Adrenal gland (tissue), 5 donors: ENCODE measurements at regions not wholly inside any gene's neighbourhood (a gene's known extent, or its start where the extent isn't known, plus 50 kb on each side); places are given as distances from the start of the nearest gene placed in this dataset.

Experiments
- POLR2A ChIP-seq, 2 donors: fragments of 450-650 bp; IDR thresholded peaks; one replicate each; pipeline ENCODE4 v1.6.1; 2017; ENCODE audit warnings: antibody characterized with exemption in 2 of 2, mild to moderate bottlenecking in 2 of 2, moderate library complexity in 1 of 2
- TF ChIP-seq, protein P1 (sequence below), 6 experiments: fragments of 450-650 bp in 4 of 6; fragments of 200-600 bp in 2 of 6; sonication (generic) in 1 of 6; IDR thresholded peaks; 1 replicate in 5 of 6; 2 replicates in 1 of 6; pipeline versions ENCODE4 v1.5.1 to v1.8.0; 2016 to 2021; ENCODE audit warnings: antibody characterized with exemption in 6 of 6, mild to moderate bottlenecking in 2 of 6, moderate library complexity in 1 of 6
- donor health status: DM: no; HTN: no; CAD: no.

GRCh38 chr12:89985935-89986334 lies 277.3 kb upstream of the ATP2B1 start:
- TF ChIP-seq, protein P1, sequence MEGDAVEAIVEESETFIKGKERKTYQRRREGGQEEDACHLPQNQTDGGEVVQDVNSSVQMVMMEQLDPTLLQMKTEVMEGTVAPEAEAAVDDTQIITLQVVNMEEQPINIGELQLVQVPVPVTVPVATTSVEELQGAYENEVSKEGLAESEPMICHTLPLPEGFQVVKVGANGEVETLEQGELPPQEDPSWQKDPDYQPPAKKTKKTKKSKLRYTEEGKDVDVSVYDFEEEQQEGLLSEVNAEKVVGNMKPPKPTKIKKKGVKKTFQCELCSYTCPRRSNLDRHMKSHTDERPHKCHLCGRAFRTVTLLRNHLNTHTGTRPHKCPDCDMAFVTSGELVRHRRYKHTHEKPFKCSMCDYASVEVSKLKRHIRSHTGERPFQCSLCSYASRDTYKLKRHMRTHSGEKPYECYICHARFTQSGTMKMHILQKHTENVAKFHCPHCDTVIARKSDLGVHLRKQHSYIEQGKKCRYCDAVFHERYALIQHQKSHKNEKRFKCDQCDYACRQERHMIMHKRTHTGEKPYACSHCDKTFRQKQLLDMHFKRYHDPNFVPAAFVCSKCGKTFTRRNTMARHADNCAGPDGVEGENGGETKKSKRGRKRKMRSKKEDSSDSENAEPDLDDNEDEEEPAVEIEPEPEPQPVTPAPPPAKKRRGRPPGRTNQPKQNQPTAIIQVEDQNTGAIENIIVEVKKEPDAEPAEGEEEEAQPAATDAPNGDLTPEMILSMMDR (IDR thresholded peaks at IDR 0.05) = no peak
- TF ChIP-seq POLR2A (IDR thresholded peaks at IDR 0.05) = no peak
